ENCODE measurements at regions not wholly inside any gene's neighbourhood (a gene's known extent, or its start where the extent isn't known, plus 50 kb on each side); places are given as distances from the start of the nearest gene placed in this dataset.
"Not testable (repeated sequence)": the region's sequence is repeated elsewhere in the genome, so short reads cannot be mapped to it uniquely, and the experiment has no call there.

DNA sequence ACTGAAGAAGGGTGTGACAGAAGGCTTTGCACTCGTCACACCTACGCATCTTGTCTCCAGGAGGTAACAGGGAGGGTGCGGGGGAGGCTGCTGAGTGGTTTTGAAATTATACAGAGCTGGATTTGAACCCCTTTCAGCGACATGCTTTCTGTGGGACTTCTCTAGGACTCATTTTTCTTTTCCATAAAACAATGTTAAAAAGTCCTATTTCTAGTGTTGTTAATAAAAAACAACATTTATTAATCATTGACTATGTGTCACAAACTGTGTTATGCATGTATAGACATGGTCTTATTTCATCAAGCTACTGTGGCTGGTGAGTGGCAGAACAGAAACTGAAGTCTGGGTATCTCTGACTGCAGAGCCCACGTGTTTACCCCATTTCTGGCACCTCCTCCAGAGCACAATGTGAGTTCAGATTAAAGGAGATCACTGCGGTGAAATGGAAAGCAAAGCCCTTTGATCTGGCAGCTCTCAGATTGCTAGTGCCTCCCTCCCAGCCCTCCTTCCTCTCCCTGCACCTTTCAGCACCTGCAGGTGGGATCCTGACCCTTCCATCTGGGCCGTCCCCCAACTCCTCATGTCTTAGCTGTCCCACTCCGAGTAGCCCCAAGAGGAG lies 315.5 kb upstream of the MYT1L start:
- H3K9me3 ChIP-seq (ENCODE audit: low read depth) = no peaks in the 10 kb centered on the region
- WGBS (ENCODE audit: low lambda C conversion rate, missing lambda C conversion rate) = 55% methylated on average over 8 of the region's 8 CpGs
- H3K4me2 ChIP-seq = no peak overlapping the region
- H3K27me3 ChIP-seq = no peaks in the 10 kb centered on the region
- H3K9me2 ChIP-seq (replicated peaks; ENCODE audit: insufficient read depth) = no peaks in the 10 kb centered on the region
- no peaks in the 10 kb centered on the region for H3K36me3 ChIP-seq (replicated peaks; ENCODE audit: insufficient read depth, low read depth)
- H3K27ac ChIP-seq = no peak overlapping the region
- no peaks in the 10 kb centered on the region for H3K4me1 ChIP-seq (ENCODE audit: insufficient read depth)
- no peaks in the 10 kb centered on the region for H3K79me2 ChIP-seq
- no peak overlapping the region for H2AFZ ChIP-seq
- H3K4me3 ChIP-seq = no peak overlapping the region
- H4K20me1 ChIP-seq (ENCODE audit: insufficient read depth, poor library complexity, severe bottlenecking) = no peaks in the 10 kb centered on the region
- no peak for DNase-seq (ENCODE audit: low spot score)
- TF ChIP-seq EZH2phosphoT487 (IDR thresholded peaks at IDR 0.05; ENCODE audit: low read depth, severe bottlenecking, unreplicated experiment) = no peak
- TF ChIP-seq EZH2 (IDR thresholded peaks at IDR 0.05; ENCODE audit: borderline replicate concordance) = no peak
- TF ChIP-seq, protein P1, sequence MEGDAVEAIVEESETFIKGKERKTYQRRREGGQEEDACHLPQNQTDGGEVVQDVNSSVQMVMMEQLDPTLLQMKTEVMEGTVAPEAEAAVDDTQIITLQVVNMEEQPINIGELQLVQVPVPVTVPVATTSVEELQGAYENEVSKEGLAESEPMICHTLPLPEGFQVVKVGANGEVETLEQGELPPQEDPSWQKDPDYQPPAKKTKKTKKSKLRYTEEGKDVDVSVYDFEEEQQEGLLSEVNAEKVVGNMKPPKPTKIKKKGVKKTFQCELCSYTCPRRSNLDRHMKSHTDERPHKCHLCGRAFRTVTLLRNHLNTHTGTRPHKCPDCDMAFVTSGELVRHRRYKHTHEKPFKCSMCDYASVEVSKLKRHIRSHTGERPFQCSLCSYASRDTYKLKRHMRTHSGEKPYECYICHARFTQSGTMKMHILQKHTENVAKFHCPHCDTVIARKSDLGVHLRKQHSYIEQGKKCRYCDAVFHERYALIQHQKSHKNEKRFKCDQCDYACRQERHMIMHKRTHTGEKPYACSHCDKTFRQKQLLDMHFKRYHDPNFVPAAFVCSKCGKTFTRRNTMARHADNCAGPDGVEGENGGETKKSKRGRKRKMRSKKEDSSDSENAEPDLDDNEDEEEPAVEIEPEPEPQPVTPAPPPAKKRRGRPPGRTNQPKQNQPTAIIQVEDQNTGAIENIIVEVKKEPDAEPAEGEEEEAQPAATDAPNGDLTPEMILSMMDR (IDR thresholded peaks at IDR 0.05; ENCODE audit: poor library complexity) = no peak

DNA sequence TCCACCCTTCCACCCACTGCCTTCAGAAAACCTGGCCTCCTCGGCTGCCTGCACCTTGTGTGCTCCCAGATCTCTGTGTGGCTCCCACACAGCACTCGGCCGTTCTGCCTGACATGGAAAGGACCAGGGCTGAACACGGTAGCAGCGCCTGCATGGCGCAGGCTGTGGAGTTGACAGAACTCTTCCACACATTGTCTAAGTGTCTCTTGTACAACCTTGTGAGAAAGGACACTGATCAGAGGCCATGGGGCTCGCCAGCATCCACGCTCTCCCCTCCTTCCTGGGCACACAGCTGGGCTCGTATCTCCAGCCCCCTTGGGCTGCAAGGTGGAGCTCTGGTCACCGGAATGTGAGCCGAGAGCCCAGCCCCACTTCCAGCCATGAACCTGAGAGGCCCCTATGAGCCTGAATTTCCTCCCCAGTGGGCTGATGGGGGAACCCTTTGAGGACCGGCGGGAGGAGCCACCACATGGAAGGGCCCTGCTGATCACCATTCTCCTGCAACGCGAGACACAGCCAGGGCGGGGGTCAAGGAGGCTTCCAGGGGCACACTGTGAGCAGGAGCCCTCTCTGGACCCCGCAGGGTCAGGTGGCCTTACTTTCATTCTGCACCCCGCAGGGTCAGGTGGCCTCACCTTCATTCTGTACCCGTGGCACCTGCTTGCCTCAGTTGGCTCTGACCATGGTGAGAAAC lies 314.2 kb upstream of the MYT1L start:
- 88% methylated on average over 19 of the region's 19 CpGs for WGBS (ENCODE audit: low lambda C conversion rate, missing lambda C conversion rate)
- no peak overlapping the region for H3K4me3 ChIP-seq
- H3K9me2 ChIP-seq (replicated peaks; ENCODE audit: insufficient read depth) = no peaks in the 10 kb centered on the region
- no peaks in the 10 kb centered on the region for H3K9me3 ChIP-seq (ENCODE audit: low read depth)
- H3K4me2 ChIP-seq = no peak overlapping the region
- H3K27me3 ChIP-seq = no peaks in the 10 kb centered on the region
- no peaks in the 10 kb centered on the region for H4K20me1 ChIP-seq (ENCODE audit: insufficient read depth, poor library complexity, severe bottlenecking)
- H3K79me2 ChIP-seq = no peaks in the 10 kb centered on the region
- no peak overlapping the region for H3K27ac ChIP-seq
- no peak for DNase-seq (ENCODE audit: low spot score)
- TF ChIP-seq, protein P1 (IDR thresholded peaks at IDR 0.05; ENCODE audit: poor library complexity) = no peak
- TF ChIP-seq EZH2phosphoT487 (IDR thresholded peaks at IDR 0.05; ENCODE audit: low read depth, severe bottlenecking, unreplicated experiment) (no peak), EZH2 (IDR thresholded peaks at IDR 0.05; ENCODE audit: borderline replicate concordance) (no peak)
- no peaks in the 10 kb centered on the region for H3K36me3 ChIP-seq (replicated peaks; ENCODE audit: insufficient read depth, low read depth)
- no peaks in the 10 kb centered on the region for H3K4me1 ChIP-seq (ENCODE audit: insufficient read depth)
- no peak overlapping the region for H2AFZ ChIP-seq

DNA sequence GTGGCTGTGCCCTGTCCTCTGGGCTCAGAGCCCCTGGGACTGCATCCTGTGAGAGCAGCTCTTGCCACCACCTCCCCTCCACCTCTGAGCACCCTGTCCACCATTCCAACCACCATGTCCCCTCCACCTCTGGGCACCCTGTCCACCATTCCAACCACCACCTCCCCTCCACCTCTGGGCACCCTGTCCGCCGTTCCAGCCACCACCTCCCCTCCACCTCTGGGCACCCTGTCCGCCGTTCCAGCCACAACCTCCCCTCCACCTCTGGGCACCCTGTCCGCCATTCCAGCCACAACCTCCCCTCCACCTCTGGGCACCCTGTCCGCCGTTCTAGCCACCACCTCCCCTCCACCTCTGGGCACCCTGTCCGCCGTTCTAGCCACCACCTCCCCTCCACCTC lies 313.7 kb upstream of the MYT1L start:
- 63% methylated on average over 2 of the region's 9 CpGs for WGBS (ENCODE audit: low lambda C conversion rate, missing lambda C conversion rate)
- not testable (repeated sequence) for H4K20me1 ChIP-seq (ENCODE audit: insufficient read depth, poor library complexity, severe bottlenecking); H3K4me1 ChIP-seq (ENCODE audit: insufficient read depth); H3K4me2 ChIP-seq; H3K27ac ChIP-seq; DNase-seq (ENCODE audit: low spot score); H3K36me3 ChIP-seq (replicated peaks; ENCODE audit: insufficient read depth, low read depth); H3K4me3 ChIP-seq; H2AFZ ChIP-seq; H3K9me3 ChIP-seq (ENCODE audit: low read depth); H3K79me2 ChIP-seq; H3K27me3 ChIP-seq; H3K9me2 ChIP-seq (replicated peaks; ENCODE audit: insufficient read depth)

DNA sequence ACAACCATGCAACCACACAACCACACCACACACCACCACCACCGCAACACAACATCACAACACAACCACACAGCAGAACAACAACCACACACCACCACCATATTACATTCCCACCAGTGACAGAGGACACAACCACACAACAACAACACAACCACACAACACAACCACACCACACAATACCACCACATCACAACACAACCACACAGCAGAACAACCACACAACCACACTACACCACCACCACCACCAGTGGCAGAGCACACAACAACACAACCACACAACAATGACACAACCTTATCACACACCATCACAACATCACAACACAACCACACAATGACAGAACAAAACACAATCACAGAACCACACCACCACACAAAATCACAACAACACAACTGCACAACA lies 313.0 kb upstream of the MYT1L start:
- no peak overlapping the region for H3K4me3 ChIP-seq
- DNase-seq (ENCODE audit: low spot score) = no peak
- no peaks in the 10 kb centered on the region for H3K79me2 ChIP-seq
- no peaks in the 10 kb centered on the region for H3K9me2 ChIP-seq (replicated peaks; ENCODE audit: insufficient read depth)
- no peak overlapping the region for H3K4me2 ChIP-seq
- H3K27ac ChIP-seq = no peak overlapping the region
- no peak for TF ChIP-seq EZH2phosphoT487 (IDR thresholded peaks at IDR 0.05; ENCODE audit: low read depth, severe bottlenecking, unreplicated experiment)
- no peak for TF ChIP-seq EZH2 (IDR thresholded peaks at IDR 0.05; ENCODE audit: borderline replicate concordance)
- TF ChIP-seq, protein P1 (IDR thresholded peaks at IDR 0.05; ENCODE audit: poor library complexity) = no peak
- no peak overlapping the region for H2AFZ ChIP-seq
- H3K36me3 ChIP-seq (replicated peaks; ENCODE audit: insufficient read depth, low read depth) = no peaks in the 10 kb centered on the region
- WGBS (ENCODE audit: low lambda C conversion rate, missing lambda C conversion rate) = 93% methylated on average over 1 of the region's 1 CpG
- H3K27me3 ChIP-seq = no peaks in the 10 kb centered on the region
- H3K9me3 ChIP-seq (ENCODE audit: low read depth) = no peaks in the 10 kb centered on the region
- H3K4me1 ChIP-seq (ENCODE audit: insufficient read depth) = no peaks in the 10 kb centered on the region
- no peaks in the 10 kb centered on the region for H4K20me1 ChIP-seq (ENCODE audit: insufficient read depth, poor library complexity, severe bottlenecking)
